ENCODE measurements at regions not wholly inside any gene's neighbourhood (a gene's known extent, or its start where the extent isn't known, plus 50 kb on each side); places are given as distances from the start of the nearest gene placed in this dataset.

DNA sequence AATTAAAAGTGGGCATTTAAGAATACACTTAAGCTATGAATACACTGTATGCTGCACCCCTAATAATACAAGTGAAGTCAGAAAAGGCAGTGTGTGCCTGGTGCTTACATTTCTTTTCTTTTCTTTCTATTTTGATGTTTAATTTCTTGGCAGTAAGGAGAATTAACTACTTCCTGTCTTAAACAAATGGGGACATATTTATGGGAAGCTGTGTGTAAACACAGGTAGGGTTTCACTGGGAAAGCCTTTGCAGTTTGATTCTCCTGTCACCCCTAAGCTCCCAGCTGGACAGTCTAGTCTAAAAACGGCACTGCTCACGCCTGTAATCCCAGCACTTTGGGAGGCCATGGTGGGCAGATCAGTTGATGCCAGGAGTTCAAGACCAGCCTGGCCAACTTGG is 146.0 kb downstream of the MIS18A start:
- no peaks in the 10 kb centered on the region for H3K36me3 ChIP-seq (replicated peaks; ENCODE audit: low read depth, low read length)
- TF ChIP-seq, protein P1, sequence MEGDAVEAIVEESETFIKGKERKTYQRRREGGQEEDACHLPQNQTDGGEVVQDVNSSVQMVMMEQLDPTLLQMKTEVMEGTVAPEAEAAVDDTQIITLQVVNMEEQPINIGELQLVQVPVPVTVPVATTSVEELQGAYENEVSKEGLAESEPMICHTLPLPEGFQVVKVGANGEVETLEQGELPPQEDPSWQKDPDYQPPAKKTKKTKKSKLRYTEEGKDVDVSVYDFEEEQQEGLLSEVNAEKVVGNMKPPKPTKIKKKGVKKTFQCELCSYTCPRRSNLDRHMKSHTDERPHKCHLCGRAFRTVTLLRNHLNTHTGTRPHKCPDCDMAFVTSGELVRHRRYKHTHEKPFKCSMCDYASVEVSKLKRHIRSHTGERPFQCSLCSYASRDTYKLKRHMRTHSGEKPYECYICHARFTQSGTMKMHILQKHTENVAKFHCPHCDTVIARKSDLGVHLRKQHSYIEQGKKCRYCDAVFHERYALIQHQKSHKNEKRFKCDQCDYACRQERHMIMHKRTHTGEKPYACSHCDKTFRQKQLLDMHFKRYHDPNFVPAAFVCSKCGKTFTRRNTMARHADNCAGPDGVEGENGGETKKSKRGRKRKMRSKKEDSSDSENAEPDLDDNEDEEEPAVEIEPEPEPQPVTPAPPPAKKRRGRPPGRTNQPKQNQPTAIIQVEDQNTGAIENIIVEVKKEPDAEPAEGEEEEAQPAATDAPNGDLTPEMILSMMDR (IDR thresholded peaks at IDR 0.05; ENCODE audit: low read depth, low read length): no peak
- TF ChIP-seq EZH2phosphoT487 (IDR thresholded peaks at IDR 0.05; ENCODE audit: low read depth): no peak
- H4K20me1 ChIP-seq (ENCODE audit: insufficient read depth, low read length): no peaks in the 10 kb centered on the region
- no peak overlapping the region for H3K9ac ChIP-seq (ENCODE audit: low read length)
- no peaks in the 10 kb centered on the region for H3K9me3 ChIP-seq (ENCODE audit: insufficient read depth, low read length)
- no peak overlapping the region for H3K4me2 ChIP-seq (ENCODE audit: low read length)
- H3K79me2 ChIP-seq (ENCODE audit: low read length): no peaks in the 10 kb centered on the region
- peaks cover 19% of the 10 kb centered on the region for H3K4me1 ChIP-seq (ENCODE audit: low read length)
- no peak overlapping the region for H3K27ac ChIP-seq (ENCODE audit: low read length)
- no peak overlapping the region for H2AFZ ChIP-seq (ENCODE audit: low read depth, low read length)
- no peaks in the 10 kb centered on the region for H3K27me3 ChIP-seq (ENCODE audit: low read depth, low read length)
- no peak overlapping the region for H3K4me3 ChIP-seq (ENCODE audit: low read length)

DNA sequence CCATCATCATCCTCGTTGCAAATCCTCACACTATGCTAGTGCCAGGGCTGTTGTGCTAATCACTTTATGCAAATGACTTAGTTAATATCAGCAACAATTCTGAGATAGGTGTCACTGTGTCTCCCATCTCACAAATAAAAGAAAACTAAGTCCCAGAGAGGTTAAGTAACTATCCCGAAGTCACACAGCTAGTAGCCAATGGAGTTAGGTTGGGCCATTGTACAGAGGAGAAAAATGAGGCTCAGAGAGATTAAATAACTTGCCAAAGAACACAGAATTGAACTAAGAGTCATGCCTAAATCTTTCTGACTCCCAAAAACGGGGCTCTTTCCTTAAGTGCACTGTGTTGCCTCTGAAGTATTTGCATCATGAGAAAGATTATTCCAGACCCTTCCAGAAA is 146.4 kb downstream of the MIS18A start:
- Histone ChIP-seq H2AFZ (ENCODE audit: low read depth, low read length) (no peak overlapping the region), H3K9me3 (ENCODE audit: insufficient read depth, low read length) (no peaks in the 10 kb centered on the region), H4K20me1 (ENCODE audit: insufficient read depth, low read length) (no peaks in the 10 kb centered on the region), H3K27me3 (ENCODE audit: low read depth, low read length) (no peaks in the 10 kb centered on the region), H3K4me3 (ENCODE audit: low read length) (no peak overlapping the region), H3K27ac (ENCODE audit: low read length) (no peak overlapping the region), H3K4me1 (ENCODE audit: low read length) (peaks cover 19% of the 10 kb centered on the region), H3K36me3 (replicated peaks; ENCODE audit: low read depth, low read length) (no peaks in the 10 kb centered on the region), H3K79me2 (ENCODE audit: low read length) (no peaks in the 10 kb centered on the region), H3K9ac (ENCODE audit: low read length) (no peak overlapping the region), H3K4me2 (ENCODE audit: low read length) (no peak overlapping the region)
- TF ChIP-seq, protein P1 (IDR thresholded peaks at IDR 0.05; ENCODE audit: low read depth, low read length): no peak
- TF ChIP-seq EZH2phosphoT487 (IDR thresholded peaks at IDR 0.05; ENCODE audit: low read depth): no peak

DNA sequence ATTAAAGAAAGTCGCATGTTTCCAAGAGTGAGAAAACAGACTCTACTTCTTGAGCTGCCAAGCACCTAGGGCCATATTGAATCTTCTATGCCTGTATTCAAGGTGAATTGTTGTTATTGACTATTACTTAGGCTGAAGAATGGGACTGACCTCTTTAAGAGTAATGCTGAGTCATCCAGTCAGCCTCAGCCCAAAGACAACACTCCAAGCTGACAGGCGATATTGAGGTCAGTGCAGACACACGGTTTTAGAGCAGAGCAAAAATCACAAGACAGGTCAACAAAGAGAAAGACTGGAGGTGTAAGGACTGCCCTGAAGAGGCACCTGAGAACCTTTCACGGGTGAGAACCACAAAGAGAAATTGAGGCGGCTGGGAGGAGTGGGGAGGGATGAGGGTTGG is 146.9 kb downstream of the MIS18A start:
- Histone ChIP-seq H4K20me1 (ENCODE audit: insufficient read depth, low read length) (no peaks in the 10 kb centered on the region), H3K9me3 (ENCODE audit: insufficient read depth, low read length) (no peaks in the 10 kb centered on the region), H3K4me2 (ENCODE audit: low read length) (no peak overlapping the region), H3K27ac (ENCODE audit: low read length) (no peak overlapping the region), H2AFZ (ENCODE audit: low read depth, low read length) (no peak overlapping the region), H3K9ac (ENCODE audit: low read length) (no peak overlapping the region), H3K36me3 (replicated peaks; ENCODE audit: low read depth, low read length) (no peaks in the 10 kb centered on the region), H3K79me2 (ENCODE audit: low read length) (no peaks in the 10 kb centered on the region), H3K4me1 (ENCODE audit: low read length) (peaks cover 19% of the 10 kb centered on the region), H3K27me3 (ENCODE audit: low read depth, low read length) (no peaks in the 10 kb centered on the region), H3K4me3 (ENCODE audit: low read length) (no peak overlapping the region)
- no peak for TF ChIP-seq EZH2phosphoT487 (IDR thresholded peaks at IDR 0.05; ENCODE audit: low read depth)
- TF ChIP-seq, protein P1 (IDR thresholded peaks at IDR 0.05; ENCODE audit: low read depth, low read length): no peak

DNA sequence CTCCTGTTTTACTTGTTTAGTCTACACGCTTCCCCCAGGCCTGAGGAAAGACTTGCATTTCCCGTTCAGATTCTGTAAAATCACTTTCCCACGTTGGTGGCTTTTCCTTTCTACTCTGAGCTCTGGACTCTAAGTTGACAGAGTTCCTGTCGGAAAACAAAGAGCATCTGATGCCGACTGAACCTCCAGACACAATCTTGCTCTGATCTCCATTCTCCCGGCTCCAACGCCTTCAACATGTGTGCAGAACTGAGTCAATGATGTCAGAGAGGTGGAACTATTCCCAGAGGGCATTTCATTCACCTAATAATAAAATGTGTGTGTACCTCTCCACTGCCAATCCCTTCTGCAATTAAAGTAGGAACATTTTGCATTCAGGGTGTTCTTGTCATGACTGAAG is 147.7 kb downstream of the MIS18A start:
- H3K9me3 ChIP-seq (ENCODE audit: insufficient read depth, low read length): no peaks in the 10 kb centered on the region
- no peak overlapping the region for H3K9ac ChIP-seq (ENCODE audit: low read length)
- TF ChIP-seq, protein P1 (IDR thresholded peaks at IDR 0.05; ENCODE audit: low read depth, low read length): no peak
- no peak for TF ChIP-seq EZH2phosphoT487 (IDR thresholded peaks at IDR 0.05; ENCODE audit: low read depth)
- no peak overlapping the region for H2AFZ ChIP-seq (ENCODE audit: low read depth, low read length)
- no peaks in the 10 kb centered on the region for H3K36me3 ChIP-seq (replicated peaks; ENCODE audit: low read depth, low read length)
- no peaks in the 10 kb centered on the region for H3K79me2 ChIP-seq (ENCODE audit: low read length)
- H3K27me3 ChIP-seq (ENCODE audit: low read depth, low read length): no peaks in the 10 kb centered on the region
- H3K4me1 ChIP-seq (ENCODE audit: low read length): peaks cover 15% of the 10 kb centered on the region
- no peak overlapping the region for H3K4me3 ChIP-seq (ENCODE audit: low read length)
- no peak overlapping the region for H3K4me2 ChIP-seq (ENCODE audit: low read length)
- H3K27ac ChIP-seq (ENCODE audit: low read length): no peak overlapping the region
- H4K20me1 ChIP-seq (ENCODE audit: insufficient read depth, low read length): no peaks in the 10 kb centered on the region

Data from OCI-LY3 (cell line).